SH-SY5Y (cell line): ENCODE measurements at regions not wholly inside any gene's neighbourhood (a gene's known extent, or its start where the extent isn't known, plus 50 kb on each side); places are given as distances from the start of the nearest gene placed in this dataset.

Experiments
- GATA2 ChIP-seq: IDR thresholded peaks from 2 replicates; pipeline ENCODE4 v1.6.1; 2011; ENCODE audit warnings: mild to moderate bottlenecking, low read depth, low read length
- GATA3 ChIP-seq: IDR thresholded peaks from 2 replicates; pipeline ENCODE4 v1.6.1; 2011; ENCODE audit warnings: low read depth, mild to moderate bottlenecking, low read length, moderate library complexity

DNA sequence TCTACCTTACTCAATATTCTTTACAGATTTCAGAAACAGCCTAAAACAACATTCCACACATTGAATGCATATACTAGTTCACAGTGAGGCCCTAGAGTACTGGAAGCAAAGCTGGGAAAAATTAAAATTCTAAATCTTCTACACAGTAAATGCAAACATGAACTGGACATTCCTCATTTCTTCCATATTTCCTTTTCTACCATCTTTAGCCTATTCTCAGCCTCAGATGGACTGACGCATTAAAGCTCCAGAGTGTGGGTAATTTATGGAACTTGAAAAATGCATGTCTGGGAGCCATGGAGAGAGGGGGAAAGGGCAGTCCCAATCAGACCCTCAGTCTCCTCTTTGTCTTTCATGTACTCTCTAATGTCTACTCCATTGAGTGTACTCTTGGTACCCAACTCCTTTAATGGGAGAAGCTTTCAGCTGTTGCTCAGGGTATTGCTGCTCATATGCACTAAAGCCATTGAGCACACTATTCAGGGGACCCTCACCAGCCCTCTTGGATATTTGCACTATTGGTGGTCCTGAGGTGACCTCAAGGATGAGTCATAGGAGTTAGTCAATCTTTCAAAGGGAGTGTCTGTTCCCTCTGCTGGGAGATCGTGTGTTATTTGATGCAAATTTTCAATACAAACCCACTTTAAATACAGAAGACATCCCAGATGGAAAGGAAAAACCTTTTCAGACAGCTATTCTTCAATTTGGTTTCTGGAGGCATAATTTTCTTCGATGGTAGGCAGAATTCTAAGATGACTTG, 83.3 kb upstream of the KCNJ15 start:
- TF ChIP-seq GATA3 (no peak), GATA2 (no peak)

DNA sequence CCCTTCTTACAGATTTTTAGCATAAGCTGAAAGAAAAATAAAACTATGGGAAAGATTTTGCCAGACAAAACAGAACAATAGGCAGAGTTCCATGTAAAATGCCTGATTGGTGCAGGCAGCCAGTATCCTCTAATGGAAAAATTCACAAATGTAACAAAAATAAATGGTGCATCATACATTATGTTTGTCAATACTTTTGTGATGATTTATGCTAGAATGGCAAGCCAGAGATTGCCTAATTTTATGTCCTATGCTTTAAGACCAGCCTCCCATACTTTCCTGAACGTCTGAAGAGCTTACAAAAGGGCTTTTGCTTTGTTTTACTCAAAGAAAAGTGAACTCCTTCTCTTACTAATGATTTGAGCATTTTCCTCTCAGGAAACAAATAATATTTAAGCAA, 81.5 kb upstream of the KCNJ15 start:
- no peak for TF ChIP-seq GATA3
- TF ChIP-seq GATA2: no peak

DNA sequence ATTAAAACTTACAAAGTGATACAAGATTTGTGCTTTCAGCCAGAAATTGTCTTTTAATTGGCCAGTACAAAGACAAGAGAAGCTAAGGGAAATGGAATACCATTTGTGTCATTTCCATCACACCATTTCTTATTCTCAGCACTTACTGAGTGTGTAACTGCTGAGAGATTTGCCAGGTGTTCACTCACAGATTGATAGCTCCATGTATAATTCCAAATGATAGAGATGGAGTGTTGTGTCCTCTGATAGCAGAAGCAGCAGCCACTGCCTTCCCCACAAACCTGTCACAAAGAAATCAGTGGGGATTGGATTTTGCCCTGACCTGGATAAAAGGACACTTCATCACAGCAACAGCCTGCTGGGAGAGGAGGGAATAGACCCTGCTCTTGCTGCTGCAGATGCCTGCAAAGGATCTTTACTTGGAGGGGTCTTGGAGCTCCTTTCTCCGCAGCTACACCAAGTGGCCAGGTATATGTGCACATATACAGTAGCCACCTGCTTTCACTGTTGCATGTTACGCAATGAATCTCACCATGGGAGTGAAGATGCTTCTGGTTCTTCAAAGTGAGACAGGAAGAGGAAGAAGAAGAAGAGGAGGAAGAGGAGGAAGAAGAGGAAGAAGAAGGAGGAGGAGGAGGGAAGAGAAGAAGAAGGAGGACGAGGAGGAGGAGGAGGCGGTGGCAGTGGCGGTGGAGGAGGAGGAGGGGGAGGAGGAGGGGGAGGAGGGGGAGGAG, 78.7 kb upstream of the KCNJ15 start:
- TF ChIP-seq GATA2 (no peak), GATA3 (no peak)

DNA sequence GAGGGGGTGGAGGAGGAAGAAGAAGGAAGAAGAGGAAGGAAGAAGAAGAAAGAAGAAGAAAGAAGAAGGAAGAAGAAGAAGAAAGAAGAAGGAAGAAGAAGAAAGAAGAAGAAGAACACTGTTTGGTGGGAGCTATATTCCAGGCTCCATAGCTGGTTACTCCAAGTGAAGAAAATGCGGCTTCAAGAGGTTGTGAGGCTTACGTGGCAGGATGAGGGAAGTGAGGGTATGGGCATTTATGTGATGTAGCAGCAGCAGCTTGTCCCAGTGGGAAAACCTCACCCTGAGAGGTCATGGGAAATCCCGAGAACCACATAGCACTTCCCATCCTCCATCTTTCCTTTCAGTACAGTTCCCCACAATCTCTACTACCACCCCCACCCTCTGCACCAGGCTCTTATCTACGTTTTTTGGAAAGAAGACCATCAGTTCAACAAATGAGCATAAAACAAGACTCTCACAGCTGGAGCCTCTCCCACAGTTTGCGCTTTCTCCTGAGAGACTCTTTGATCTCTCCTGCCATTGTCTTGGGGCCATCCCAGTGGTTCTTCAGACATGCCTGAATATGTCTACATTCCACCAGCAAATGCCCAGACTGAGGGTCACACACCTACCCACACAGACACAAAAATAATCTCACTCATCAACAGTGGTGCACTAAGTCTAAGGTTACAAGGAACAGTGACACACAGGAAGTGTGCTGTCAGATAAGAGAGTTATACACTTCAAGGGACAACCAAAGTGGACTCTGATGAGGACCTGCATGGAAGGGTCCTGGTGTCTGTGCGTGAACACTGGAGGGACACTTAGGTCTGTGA, 77.9 kb upstream of the KCNJ15 start:
- TF ChIP-seq GATA2 (no peak), GATA3 (no peak)

DNA sequence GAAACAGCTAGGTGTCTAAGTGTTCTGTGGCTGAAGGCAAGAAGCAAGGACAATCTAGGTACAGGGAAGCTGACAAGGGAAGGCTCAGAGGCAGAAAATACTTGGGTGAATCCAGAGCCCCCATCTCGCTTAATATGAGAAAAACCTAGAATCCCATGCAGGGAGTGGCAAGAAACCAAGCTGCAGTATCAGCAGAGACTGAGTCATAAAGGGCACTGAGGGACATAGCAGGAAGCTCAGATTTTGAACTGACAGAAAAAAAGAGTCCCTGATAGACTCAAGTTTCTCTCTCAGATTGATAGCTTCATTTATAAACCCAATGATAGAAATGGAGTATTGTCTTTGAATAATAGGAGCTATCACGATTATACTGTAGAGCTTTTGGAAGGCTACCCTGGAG, 77.3 kb upstream of the KCNJ15 start:
- TF ChIP-seq GATA2 (no peak), GATA3 (no peak)

DNA sequence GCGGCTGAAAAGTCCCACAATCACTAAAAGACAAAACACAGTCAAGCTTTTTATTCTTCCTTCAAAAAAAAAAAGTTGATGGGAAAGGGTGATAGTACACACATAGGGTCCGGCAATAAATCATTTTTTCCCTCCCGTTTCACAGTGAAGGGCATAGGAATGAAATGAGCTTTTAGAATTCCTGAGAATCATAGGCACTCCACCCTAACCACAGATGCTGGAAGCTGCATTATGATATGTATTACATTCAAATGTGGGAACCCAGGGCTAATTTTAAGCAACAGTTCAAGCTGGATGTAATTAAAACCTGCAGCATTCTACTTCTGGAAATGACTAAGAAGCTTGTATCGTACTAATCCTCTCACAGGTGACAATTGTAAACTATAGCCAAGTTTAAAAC, 75.7 kb upstream of the KCNJ15 start:
- TF ChIP-seq GATA2 (no peak), GATA3 (no peak)

DNA sequence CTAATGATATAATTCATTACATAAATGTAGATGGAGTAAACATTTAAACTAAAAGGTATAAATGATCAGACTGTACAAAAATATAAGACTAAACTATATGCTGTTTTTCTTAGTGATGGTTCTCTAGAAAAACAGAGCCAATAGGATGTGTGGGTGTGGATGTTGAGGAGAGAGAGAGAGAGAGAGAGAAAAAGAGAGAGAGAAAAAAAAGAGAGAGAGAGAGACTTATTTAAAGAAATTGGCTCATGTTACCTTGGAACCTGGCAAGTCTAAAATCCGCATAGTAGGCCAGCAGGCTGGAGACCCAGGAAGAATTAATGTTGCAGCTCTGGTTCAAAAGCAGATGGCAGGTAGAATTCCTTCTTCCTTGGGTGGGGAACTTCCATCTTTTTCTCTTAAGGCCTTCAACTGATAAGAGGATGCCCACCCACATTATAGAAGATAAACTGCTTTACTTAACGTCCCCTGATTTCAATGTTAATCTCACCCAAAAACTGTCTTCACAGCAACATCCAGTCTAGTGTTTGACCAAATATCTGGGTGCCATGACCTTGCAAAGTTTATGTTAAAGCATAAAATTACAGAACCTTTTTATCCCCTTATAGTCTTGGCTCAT, 74.3 kb upstream of the KCNJ15 start:
- no peak for TF ChIP-seq GATA2
- no peak for TF ChIP-seq GATA3

DNA sequence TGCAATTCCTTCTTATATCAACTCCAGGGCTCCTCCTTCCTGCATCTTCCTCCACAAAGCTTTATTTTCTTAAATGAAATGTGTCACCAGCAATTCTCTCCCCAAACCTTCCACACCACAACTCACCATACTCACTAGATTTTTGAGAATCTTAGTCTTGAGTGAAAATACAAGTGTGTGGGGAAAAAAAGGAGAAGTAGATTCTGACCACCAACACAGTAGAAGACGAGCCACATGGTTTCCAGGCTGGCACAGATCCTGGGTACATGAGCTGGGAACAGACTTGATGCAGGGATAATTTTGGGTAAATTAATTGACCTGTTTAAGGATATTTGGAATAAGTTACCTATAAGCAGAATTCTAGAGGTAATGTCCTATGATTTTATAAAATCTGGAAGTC, 72.8 kb upstream of the KCNJ15 start:
- no peak for TF ChIP-seq GATA3
- no peak for TF ChIP-seq GATA2

DNA sequence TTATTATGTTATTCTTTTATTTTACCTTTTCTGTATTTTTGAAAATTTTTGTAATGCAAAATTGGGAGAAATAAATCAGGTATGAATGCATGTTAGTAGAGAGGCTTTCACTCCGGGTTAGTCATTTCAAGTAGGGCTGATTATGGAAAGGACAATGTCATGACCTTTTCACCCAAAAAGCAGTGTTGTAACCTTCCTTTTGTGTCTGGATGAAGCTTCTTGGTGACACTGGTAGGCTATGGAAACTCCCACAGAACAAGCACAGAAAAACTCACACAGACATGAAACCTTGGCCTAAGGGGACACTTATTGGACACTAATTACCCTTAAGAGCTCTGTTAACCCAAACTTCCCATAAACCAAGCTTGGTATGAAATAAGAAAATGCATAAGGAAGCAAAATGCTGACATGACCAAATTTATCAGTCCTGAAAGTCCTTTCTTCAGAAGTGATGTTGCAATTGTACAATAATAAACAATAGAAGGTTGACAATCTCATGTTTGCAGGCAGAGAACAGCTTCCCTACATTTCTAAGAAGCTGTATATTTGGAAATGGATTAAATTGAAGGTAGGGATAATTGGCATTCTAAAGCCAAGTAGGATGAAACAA, 70.0 kb upstream of the KCNJ15 start:
- TF ChIP-seq GATA3 (no peak), GATA2 (no peak)

DNA sequence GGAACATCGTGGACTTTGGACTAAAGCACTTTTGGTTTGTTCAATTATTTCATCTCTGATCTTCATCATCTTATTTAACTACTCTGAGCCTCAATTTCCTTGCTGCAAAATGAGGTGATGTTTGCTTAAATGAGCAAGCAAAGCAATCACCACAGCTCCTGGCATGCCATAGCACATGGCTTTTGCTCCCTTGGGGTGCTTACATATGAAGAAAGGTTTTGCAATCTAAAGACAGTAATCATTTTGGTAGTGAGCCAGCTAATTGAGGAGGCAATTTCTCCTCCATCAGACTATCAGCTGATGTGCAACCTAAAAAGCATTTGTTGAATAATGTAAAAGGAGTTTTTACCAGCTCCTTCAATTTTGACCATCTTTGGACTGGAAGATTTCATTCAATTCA, 68.8 kb upstream of the KCNJ15 start:
- no peak for TF ChIP-seq GATA3
- TF ChIP-seq GATA2: no peak

DNA sequence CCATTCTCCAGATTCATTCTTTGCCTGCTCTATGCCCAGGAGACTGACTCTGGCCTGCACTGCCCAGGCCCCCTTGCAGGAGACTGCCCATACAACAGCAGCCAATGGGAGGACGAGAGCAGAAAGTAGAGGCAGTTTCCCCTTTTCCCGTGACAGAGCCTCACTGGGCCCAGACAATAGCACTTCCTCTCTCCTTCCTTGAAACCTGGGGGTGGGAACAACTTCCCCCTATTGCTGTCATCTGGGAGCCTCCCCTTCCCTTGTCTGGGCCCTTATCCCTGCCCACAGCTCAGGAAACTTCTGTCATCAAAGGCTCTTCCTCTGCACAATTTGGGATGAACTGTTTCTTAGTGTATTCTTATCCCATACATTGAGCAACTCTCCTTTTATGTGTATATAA, 60.8 kb upstream of the KCNJ15 start:
- TF ChIP-seq GATA3 (no peak), GATA2 (no peak)

DNA sequence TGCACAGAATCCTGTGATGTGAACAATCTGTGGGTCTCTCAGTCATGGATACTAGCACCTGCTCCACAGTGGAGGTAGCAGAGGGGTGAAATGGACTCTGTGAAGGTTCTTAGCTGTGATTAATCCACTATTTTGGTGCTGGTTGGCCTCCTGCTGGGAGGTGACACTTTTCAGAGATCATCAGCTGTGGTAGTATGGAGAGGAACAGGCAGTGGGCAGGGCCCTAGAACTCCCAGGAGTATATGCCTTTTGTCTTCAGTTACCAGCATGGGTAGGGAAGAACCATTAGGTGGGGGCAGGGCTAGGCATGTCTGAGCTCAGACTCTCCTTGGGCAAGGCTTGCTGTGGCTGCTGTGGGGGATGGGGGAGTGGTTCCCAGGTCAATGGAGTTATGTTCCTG, 54.0 kb upstream of the KCNJ15 start:
- TF ChIP-seq GATA3 (no peak), GATA2 (no peak)

DNA sequence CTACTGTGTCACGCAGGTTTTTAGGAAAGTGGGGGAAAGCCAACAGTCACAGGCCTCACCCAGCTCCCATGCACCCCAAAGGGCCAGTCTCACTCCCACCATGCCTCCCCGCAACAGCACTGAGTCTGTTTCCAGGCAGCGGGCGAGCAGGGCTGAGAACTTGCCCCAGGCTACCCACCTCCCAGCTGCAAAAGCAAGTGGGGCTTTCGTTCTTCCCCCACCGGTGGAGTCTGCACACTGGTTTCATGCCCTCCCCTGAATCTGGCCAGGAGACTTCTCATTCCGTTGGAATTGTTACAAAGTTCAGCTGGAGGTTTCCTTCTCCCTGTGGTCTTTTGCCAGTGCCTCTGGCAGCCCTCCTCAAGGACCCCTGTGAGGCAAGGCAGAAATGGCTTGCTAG, 53.6 kb upstream of the KCNJ15 start:
- TF ChIP-seq GATA2 (no peak), GATA3 (no peak)

DNA sequence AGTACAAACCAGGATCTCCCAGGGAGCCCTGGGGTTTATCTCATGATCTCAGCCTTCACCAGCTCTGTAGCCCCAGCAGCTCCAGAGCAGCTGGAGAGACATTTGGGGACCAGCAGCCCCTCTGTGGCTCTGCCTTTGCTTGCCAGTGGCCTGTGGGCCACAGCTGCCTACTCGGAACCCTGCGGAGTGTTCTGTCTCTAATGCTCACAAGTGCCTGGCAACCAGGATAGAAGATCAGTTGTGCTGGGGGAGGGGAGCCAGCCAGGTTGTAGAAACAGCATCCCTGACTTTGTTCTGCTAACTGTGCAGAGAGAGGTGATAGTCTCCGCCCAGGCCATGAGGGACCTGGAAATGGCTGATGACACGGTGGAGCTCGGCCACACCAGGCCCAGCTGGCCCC, 50.9 kb upstream of the KCNJ15 start:
- TF ChIP-seq GATA2 (no peak), GATA3 (no peak)

DNA sequence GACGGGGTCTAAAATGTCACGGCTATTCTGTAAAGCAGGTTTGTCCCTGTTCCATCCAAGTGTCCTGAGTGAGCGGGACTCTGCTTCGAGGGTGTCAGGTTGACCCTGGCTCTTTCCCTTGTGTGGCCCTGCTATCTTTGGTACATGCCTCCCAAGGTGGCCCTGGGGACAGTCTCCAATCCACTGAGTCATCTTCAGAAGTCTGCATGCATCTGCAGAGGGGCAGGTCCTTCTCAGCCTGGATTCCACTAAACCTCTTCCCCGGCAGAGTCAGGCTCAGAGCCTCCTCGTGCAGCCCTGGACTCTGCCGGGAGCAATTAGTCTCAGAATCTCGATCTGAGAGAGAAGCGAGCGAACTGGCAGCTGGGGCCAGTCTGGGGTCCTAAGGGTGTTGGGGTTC, 50.1 kb upstream of the KCNJ15 start:
- no peak for TF ChIP-seq GATA2
- no peak for TF ChIP-seq GATA3
